ENCODE measurements at regions not wholly inside any gene's neighbourhood (a gene's known extent, or its start where the extent isn't known, plus 50 kb on each side); places are given as distances from the start of the nearest gene placed in this dataset.

DNA sequence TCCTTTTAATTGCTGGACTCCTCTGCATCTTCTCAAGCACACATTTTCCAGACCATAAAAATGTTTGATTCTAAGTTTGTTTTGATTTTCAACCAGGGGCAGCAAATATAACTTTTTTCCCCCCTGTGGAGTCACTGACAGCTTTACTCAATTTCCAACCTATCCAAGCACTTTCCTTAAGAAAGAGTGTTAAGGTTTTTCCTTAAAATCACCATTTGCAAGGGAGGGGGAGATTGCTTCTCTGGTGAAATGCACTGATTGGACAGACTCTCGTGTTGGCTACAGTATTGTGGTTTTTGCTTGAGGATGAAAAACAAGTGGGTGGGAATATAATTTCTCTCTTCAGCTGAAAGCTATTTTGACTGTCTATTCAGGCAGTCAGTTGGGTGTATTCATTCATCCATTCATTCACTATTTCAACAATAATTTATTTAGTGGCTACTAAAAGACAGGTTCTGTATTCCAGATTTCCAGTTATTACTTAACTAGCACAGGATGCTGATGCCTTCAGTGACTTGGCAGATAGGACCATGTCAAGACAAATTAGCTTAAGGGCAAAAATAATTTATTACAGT lies 146.3 kb downstream of the BAMBI start:
- TF ChIP-seq EP300 (IDR thresholded peaks at IDR 0.05) (no peak), POLR2A (IDR thresholded peaks at IDR 0.05) (no peak), POLR2AphosphoS5 (IDR thresholded peaks at IDR 0.05) (no peak)
- TF ChIP-seq, protein P1, sequence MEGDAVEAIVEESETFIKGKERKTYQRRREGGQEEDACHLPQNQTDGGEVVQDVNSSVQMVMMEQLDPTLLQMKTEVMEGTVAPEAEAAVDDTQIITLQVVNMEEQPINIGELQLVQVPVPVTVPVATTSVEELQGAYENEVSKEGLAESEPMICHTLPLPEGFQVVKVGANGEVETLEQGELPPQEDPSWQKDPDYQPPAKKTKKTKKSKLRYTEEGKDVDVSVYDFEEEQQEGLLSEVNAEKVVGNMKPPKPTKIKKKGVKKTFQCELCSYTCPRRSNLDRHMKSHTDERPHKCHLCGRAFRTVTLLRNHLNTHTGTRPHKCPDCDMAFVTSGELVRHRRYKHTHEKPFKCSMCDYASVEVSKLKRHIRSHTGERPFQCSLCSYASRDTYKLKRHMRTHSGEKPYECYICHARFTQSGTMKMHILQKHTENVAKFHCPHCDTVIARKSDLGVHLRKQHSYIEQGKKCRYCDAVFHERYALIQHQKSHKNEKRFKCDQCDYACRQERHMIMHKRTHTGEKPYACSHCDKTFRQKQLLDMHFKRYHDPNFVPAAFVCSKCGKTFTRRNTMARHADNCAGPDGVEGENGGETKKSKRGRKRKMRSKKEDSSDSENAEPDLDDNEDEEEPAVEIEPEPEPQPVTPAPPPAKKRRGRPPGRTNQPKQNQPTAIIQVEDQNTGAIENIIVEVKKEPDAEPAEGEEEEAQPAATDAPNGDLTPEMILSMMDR (IDR thresholded peaks at IDR 0.05): no peak
